ENCODE measurements at regions not wholly inside any gene's neighbourhood (a gene's known extent, or its start where the extent isn't known, plus 50 kb on each side); places are given as distances from the start of the nearest gene placed in this dataset.

- TF ChIP-seq, protein P1, sequence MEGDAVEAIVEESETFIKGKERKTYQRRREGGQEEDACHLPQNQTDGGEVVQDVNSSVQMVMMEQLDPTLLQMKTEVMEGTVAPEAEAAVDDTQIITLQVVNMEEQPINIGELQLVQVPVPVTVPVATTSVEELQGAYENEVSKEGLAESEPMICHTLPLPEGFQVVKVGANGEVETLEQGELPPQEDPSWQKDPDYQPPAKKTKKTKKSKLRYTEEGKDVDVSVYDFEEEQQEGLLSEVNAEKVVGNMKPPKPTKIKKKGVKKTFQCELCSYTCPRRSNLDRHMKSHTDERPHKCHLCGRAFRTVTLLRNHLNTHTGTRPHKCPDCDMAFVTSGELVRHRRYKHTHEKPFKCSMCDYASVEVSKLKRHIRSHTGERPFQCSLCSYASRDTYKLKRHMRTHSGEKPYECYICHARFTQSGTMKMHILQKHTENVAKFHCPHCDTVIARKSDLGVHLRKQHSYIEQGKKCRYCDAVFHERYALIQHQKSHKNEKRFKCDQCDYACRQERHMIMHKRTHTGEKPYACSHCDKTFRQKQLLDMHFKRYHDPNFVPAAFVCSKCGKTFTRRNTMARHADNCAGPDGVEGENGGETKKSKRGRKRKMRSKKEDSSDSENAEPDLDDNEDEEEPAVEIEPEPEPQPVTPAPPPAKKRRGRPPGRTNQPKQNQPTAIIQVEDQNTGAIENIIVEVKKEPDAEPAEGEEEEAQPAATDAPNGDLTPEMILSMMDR (IDR thresholded peaks at IDR 0.05), result no peak
- no peak for TF ChIP-seq POLR2A (IDR thresholded peaks at IDR 0.05)
Observed at GRCh38 chr1:239998312-239998649, 93.4 kb upstream of the FMN2 start.
